ENCODE measurements at regions not wholly inside any gene's neighbourhood (a gene's known extent, or its start where the extent isn't known, plus 50 kb on each side); places are given as distances from the start of the nearest gene placed in this dataset.
A peak's percentile ranks its signal among the peaks of the same experiment; 100 is the strongest.
"Not testable (repeated sequence)": the region's sequence is repeated elsewhere in the genome, so short reads cannot be mapped to it uniquely, and the experiment has no call there.

DNA sequence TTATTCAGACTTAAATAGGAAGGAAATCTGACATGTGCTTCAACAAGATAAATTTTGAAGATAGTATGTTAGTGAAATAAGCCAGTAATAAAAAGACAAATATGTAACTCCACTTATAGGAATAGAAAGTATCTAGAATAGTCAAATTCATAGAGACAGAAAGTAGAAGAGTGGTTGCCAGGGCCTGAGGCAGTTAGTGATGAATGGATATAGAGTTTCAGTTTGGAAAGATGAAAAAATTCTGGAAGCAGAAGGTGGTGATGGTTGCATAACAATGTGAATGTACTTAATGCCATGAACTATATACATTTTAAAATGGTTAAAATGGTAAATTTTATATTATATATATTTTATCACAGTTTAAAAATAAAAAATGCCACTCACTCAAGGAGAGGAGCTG lies 54.3 kb downstream of the HAND2 start:
- no peak for DNase-seq (ENCODE audit: low spot score in 2 of 2)
- ATAC-seq = no peak
- Mint-ChIP-seq H3K36me3 (no peaks in the 10 kb centered on the region), H3K9me3 (no peaks in the 10 kb centered on the region), H3K27ac (no peak overlapping the region)

DNA sequence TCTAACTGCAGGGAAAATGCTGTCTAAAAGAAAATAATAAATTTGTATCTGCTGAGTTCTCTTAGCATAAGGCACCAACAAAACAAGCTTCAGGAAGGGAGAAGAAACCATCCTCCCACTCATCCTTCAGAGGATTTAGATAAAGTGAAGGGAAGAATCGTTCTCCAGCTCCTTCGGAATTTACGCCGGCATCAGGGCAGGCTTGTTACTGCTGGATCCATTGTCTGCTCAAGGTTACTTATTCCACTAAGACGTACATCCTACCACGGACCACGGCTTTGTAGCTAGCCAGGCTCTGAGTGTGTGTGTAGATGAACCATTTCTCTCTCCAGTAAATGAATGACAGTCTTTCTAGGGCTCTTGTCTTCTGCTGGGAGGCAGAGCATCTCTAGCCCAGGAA lies 60.4 kb downstream of the HAND2 start:
- DNase-seq (ENCODE audit: low spot score in 2 of 2) (no peak), ATAC-seq (no peak)
- no peaks in the 10 kb centered on the region for H3K9me3 Mint-ChIP-seq
- no peaks in the 10 kb centered on the region for H3K36me3 Mint-ChIP-seq
- no peak overlapping the region for H3K27ac Mint-ChIP-seq

DNA sequence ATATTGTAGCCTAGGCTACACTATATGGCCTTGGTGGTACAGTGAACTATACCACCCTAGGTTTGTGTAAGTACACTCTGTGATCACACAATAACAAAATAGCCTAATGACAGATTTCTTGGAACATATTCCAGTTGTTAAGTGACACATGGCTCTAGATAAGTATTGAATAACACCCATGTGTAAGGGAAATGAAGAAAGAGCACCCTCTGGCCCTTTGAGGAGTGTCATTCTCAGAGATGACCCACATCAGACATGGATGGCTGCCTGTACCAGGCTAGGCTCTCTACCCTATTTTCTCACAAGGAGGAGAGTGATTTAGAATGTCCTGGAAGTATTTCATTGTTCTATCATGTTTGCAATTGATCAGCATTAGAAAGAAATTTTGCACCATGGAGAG lies 61.7 kb downstream of the HAND2 start:
- DNase-seq (ENCODE audit: low spot score in 2 of 2) (no peak), ATAC-seq (no peak)
- Mint-ChIP-seq H3K27ac (no peak overlapping the region), H3K36me3 (no peaks in the 10 kb centered on the region), H3K9me3 (no peaks in the 10 kb centered on the region)

DNA sequence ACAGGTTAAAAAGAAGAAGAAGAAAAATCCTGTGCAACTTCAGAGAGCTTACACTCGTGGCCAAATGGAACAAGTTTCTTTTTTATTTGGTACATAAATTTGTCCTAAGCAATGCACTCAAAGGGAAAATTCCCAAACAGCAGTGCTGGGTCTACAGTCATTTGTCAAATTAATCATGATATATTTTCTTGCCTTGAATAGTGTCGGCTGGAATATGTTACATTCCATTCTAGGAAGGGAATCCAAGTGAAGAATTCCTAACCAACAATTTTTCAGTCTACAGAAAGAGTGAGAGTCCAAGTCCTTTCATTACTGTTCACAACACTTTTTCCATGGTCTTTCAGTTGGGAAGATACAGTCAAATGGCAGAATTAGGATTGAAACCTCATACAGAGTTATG lies 63.9 kb downstream of the HAND2 start:
- DNase-seq (ENCODE audit: low spot score in 2 of 2) (no peak), ATAC-seq (no peak)
- Mint-ChIP-seq H3K9me3 (no peaks in the 10 kb centered on the region), H3K27ac (no peak overlapping the region), H3K36me3 (no peaks in the 10 kb centered on the region)

DNA sequence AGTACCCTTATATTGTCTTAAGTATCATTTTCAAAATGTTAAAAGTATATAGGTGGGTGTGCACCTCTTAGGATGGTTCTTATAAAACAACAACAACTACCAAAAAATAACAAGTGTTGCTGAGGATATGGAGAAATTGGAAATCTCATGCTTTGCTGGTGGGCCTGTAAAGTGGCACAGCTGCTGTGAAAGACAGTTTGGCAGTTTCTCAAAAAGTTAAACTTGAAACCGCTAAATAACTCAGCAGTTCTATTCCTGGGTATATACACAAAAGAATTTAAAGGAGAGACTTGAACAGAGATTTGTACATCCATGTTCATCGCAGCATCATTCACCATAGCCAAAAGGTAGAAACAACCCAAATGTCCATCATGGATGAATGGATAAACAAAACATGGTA lies 65.5 kb downstream of the HAND2 start:
- Mint-ChIP-seq H3K27ac (no peak overlapping the region), H3K9me3 (no peaks in the 10 kb centered on the region), H3K36me3 (no peaks in the 10 kb centered on the region)
- DNase-seq (ENCODE audit: low spot score in 2 of 2) (no peak), ATAC-seq (no peak)

DNA sequence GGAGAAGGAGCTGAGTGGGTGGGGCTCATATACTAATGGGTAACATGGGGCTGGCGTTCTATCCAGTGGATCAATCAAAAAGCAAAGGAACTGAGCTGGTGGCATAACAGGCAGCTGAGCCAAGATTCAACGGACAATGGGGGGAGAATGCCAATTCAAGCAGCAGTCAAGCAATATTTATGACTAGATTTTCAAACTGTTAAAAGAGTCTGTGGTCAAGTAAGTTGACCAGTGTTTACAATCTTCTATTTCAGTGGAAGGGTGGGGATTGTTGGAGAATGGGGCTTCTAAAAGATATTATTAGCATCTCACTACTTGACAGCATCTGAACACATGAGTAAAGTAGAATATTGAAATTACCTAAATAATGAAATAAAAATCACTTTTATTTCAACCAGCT lies 64.9 kb upstream of the SCRG1 start:
- DNase-seq (ENCODE audit: low spot score in 2 of 2) (no peak), ATAC-seq (no peak)
- Mint-ChIP-seq H3K36me3 (no peaks in the 10 kb centered on the region), H3K9me3 (no peaks in the 10 kb centered on the region), H3K27ac (no peak overlapping the region)

DNA sequence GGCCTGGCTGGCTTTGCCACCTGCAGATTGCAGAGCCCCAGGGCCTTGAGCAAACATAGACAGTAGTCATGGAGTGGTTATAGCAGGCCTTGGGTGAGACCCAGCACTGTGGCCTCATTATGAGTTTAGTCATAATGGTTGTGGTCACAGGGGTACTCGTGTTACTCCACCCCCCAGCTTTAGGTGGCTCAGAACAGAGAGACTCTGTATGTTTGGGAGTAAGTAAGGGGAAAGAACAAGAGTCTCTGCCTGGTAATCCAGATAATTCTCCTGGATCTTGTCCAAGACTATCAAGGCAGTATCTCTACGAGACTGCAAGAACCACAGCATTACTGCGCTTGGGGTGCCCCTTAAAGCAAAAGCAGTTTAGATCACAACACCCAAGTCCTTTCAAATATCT lies 62.3 kb upstream of the SCRG1 start:
- no peak for DNase-seq (ENCODE audit: low spot score in 2 of 2)
- no peaks in the 10 kb centered on the region for H3K36me3 Mint-ChIP-seq
- peak overlapping the region in 1 of 2 donors; percentile 7 for H3K27ac Mint-ChIP-seq
- no peak for ATAC-seq
- H3K9me3 Mint-ChIP-seq = no peaks in the 10 kb centered on the region

DNA sequence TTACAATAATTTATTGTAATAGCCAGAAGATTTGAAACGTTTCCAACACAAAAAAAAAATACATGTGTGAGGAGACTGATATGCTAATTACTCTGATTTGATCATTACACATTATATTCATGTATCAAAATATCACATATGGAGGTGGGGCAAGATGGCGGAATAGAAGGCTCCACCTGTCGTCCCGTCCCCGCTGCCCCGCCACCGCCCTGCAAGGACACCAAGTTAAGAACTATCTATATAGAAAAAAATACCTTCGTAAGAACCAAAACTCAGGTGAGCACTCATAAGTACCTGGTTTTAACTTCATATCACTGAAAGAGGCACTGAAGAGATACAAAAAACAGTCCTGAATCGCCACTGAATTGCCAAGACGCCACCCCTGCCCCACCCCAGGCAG lies 60.9 kb upstream of the SCRG1 start:
- H3K36me3 Mint-ChIP-seq = no peaks in the 10 kb centered on the region
- H3K27ac Mint-ChIP-seq = no peak overlapping the region
- H3K9me3 Mint-ChIP-seq = no peaks in the 10 kb centered on the region
- ATAC-seq (no peak), DNase-seq (ENCODE audit: low spot score in 2 of 2) (no peak)

DNA sequence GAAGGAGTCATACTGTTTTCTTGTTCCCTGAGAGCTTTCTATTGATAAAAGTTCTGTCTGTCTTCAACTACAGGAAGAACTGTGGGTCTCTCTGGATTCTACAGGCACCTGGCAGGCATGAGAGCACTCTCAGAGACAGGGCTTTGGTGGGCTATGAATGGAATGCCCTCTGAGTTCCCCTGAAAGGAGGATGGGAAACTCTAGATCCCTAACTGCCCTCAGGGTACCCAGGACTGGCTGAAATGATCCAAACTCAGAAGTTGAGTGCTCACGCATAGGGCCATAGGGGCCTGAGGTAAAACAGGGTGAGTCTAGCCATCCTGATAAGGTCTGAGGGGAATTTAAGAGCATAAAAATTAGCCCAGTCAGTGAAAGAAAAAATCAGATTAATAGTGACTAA lies 59.0 kb upstream of the SCRG1 start:
- Mint-ChIP-seq H3K9me3 (no peaks in the 10 kb centered on the region), H3K36me3 (no peaks in the 10 kb centered on the region), H3K27ac (no peak overlapping the region)
- ATAC-seq = no peak
- no peak for DNase-seq (ENCODE audit: low spot score in 2 of 2)

DNA sequence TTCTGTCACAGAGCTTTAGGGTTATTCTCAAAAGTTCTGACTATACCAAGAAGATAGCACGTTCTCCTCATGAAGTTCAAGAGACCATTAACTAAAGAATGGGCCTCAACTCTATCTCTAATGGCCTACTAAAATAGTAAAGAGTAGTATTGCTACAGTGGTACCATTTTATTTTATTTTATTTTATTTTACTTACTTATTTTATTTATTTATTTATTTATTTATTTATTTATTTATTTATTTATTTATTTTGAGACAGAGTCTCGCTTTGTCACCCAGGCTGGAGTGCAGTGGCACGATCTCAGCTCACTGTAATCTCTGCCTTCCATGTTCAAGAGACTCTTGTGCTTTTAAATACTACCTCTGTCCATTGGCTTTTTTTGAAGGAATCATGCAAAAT lies 52.5 kb upstream of the SCRG1 start:
- H3K27ac Mint-ChIP-seq; DNase-seq (ENCODE audit: low spot score in 2 of 2); H3K36me3 Mint-ChIP-seq; H3K9me3 Mint-ChIP-seq; ATAC-seq: not testable (repeated sequence)

DNA sequence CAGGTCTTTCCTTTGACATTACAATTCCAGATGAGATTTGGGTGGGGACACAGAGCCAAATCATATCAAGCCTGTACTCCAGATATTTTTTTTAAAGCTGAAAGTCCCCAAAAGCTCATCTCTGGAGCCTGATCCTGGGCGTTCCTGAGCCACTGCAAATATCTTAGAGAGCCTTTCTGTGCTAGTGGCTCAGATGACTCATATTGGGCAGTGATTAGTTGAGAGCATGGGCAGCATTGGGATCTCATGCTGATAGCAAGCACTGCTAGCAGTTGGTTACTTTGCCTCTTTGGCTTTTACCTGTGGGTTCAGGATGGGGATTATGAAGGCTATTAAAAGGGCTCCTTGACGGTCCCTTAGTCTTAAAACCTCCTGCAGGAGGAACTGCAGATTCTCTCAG lies 51.4 kb upstream of the SCRG1 start:
- no peaks in the 10 kb centered on the region for H3K9me3 Mint-ChIP-seq
- ATAC-seq = peak in 1 of 2 donors; percentile 14
- no peaks in the 10 kb centered on the region for H3K36me3 Mint-ChIP-seq
- no peak for DNase-seq (ENCODE audit: low spot score in 2 of 2)
- no peak overlapping the region for H3K27ac Mint-ChIP-seq

DNA sequence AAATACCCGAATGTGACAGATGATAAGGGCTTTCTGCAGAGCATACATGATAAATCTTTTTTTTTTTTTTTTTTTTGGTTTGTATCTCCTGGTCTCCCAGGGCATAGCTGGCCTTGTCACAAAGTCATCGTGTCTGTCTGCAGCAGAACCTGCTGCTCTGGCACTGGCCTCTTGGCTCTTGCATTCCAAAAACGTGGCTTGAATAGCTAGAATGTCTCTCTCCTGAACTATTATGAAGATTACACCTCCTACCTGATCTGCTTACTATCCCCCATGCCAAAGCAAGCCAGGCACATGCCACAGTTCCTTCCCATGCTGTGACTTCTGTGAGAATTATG lies 50.4 kb upstream of the SCRG1 start:
- Mint-ChIP-seq H3K27ac (no peak overlapping the region), H3K36me3 (no peaks in the 10 kb centered on the region), H3K9me3 (no peaks in the 10 kb centered on the region)
- ATAC-seq (no peak), DNase-seq (ENCODE audit: low spot score in 2 of 2) (no peak)

DNA sequence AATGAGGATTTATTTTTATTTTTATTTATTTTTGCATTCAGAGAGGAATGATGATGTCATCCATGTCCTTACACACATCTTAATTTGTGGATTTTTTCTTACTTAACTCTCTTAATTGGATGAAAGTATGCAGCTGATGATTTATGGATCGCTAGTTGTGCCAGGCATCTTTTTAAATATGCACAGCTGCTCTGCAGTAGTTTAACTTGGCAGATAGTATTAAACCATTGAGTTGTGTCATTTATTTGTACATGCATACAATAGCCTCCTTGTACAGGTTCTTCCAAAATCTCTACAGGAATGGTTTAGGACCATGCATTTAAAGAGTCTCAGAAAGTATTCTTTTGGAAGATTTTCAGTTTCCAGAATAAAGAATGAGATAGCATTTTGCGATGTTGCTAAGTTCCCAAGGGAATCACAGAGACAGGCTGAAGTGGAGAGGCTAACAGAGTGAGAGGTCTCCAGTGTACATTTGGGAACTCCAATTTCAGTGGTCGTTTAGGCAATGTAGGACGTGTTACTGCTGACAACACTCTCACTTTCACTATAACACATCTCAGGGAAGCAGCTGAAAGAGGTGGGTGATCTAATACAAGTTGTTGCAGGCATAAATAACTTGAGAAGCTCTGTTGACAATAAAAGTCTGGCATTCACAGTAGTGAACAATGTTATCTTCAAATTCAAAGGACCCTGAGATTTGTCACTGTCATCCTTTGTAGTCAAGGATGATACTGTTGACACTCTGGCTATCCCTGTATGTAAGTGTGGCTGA lies 49.9 kb upstream of the SCRG1 start:
- H3K36me3 Mint-ChIP-seq = no peaks in the 10 kb centered on the region
- ATAC-seq (peak in 1 of 2 donors; percentile 35), DNase-seq (ENCODE audit: low spot score in 2 of 2) (no peak)
- no peaks in the 10 kb centered on the region for H3K9me3 Mint-ChIP-seq
- no peak overlapping the region for H3K27ac Mint-ChIP-seq
